GM23338 (cell line): ENCODE measurements at regions not wholly inside any gene's neighbourhood (a gene's known extent, or its start where the extent isn't known, plus 50 kb on each side); places are given as distances from the start of the nearest gene placed in this dataset.

Experiments
- ATAC-seq: fragments of 200-7000 bp; cut with Tn5 transposase; 3 replicates; pipeline ENCODE4 v1.9.1; 2020
- DNase-seq: peaks from one replicate; pipeline ENCODE4 v3.0.0-alpha.2; 2015; ENCODE audit warnings: low spot score
- H2AFZ ChIP-seq: fragments of 200-600 bp; sonication (generic); 2 replicates; pipeline ENCODE4 v1.8.0; 2016; ENCODE audit warnings: antibody characterized with exemption, mild to moderate bottlenecking, moderate library complexity
- H3F3A ChIP-seq: fragments of 200-600 bp; sonication (generic); replicated peaks from 2 replicates; pipeline ENCODE4 v1.8.0; 2017; ENCODE audit warnings: antibody characterized with exemption, mixed run types, low read depth
- H3K27ac ChIP-seq: fragments of 200-600 bp; sonication (generic); 2 replicates; pipeline ENCODE4 v1.6.1; 2016; ENCODE audit warnings: low read depth
- H3K27me3 ChIP-seq: fragments of 200-600 bp; sonication (generic); 2 replicates; pipeline ENCODE4 v1.8.0; 2016; ENCODE audit warnings: mild to moderate bottlenecking, mixed run types, moderate library complexity; ENCODE audit not compliant: insufficient read depth
- H3K36me3 ChIP-seq: fragments of 200-600 bp; sonication (generic); 2 replicates; pipeline ENCODE4 v1.8.0; 2016; ENCODE audit warnings: mild to moderate bottlenecking; ENCODE audit not compliant: insufficient read depth
- H3K4me1 ChIP-seq: fragments of 200-600 bp; sonication (generic); 2 replicates; pipeline ENCODE4 v1.8.0; 2016; ENCODE audit warnings: mild to moderate bottlenecking, moderate library complexity; ENCODE audit not compliant: insufficient read depth
- H3K4me2 ChIP-seq: fragments of 200-600 bp; sonication (generic); 2 replicates; pipeline ENCODE4 v1.7.1; 2017; ENCODE audit warnings: mixed run types
- H3K4me3 ChIP-seq: fragments of 200-600 bp; sonication (generic); 2 replicates; pipeline ENCODE4 v1.6.1; 2016; ENCODE audit warnings: mixed run types
- H3K79me2 ChIP-seq: fragments of 200-600 bp; sonication (generic); replicated peaks from 2 replicates; pipeline ENCODE4 v1.8.0; 2017; ENCODE audit warnings: mild to moderate bottlenecking; ENCODE audit not compliant: insufficient read depth
- H3K9me2 ChIP-seq: fragments of 200-600 bp; sonication (generic); 2 replicates; pipeline ENCODE4 v1.8.0; 2017; ENCODE audit not compliant: insufficient read depth
- H4K20me1 ChIP-seq: fragments of 200-600 bp; sonication (generic); replicated peaks from 2 replicates; pipeline ENCODE4 v1.8.0; 2017; ENCODE audit warnings: mild to moderate bottlenecking; ENCODE audit not compliant: insufficient read depth
- H3K27ac Mint-ChIP-seq: 2 replicates; pipeline ENCODE4 v1.8.0; 2020; ENCODE audit warnings: inconsistent platforms, mild to moderate bottlenecking, moderate library complexity, mixed read lengths
- H3K27me3 Mint-ChIP-seq: 3 replicates; pipeline ENCODE4 v1.8.0; 2022; ENCODE audit warnings: low read depth, mild to moderate bottlenecking, moderate library complexity, mixed read lengths, inconsistent platforms; ENCODE audit not compliant: insufficient read depth, poor library complexity
- H3K36me3 Mint-ChIP-seq: 3 replicates; pipeline ENCODE4 v1.8.0; 2021; ENCODE audit warnings: low read depth, mild to moderate bottlenecking, inconsistent platforms, moderate library complexity, mixed read lengths
- H3K4me1 Mint-ChIP-seq: 3 replicates; pipeline ENCODE4 v1.8.0; 2020; ENCODE audit warnings: mild to moderate bottlenecking, inconsistent platforms, mixed read lengths
- H3K4me3 Mint-ChIP-seq: 3 replicates; pipeline ENCODE4 v1.8.0; 2021; ENCODE audit warnings: moderate library complexity, mild to moderate bottlenecking, inconsistent platforms, mixed read lengths
- H3K9me3 Mint-ChIP-seq: 3 replicates; pipeline ENCODE4 v1.8.0; 2020; ENCODE audit warnings: moderate library complexity, mild to moderate bottlenecking, inconsistent platforms, mixed read lengths
- CREB1 ChIP-seq: fragments of 250-450 bp; sonication (Bioruptor Pico); IDR thresholded peaks from 2 replicates; pipeline ENCODE4 v1.5.0; 2020; ENCODE audit warnings: low read depth, mild to moderate bottlenecking, moderate library complexity
- EZH2 ChIP-seq: fragments of 200-600 bp; sonication (generic); IDR thresholded peaks from one replicate; pipeline ENCODE4 v1.8.0; 2017; ENCODE audit warnings: antibody characterized with exemption, mild to moderate bottlenecking, low read depth; ENCODE audit not compliant: unreplicated experiment
- EZH2phosphoT487 ChIP-seq: fragments of 200-600 bp; sonication (generic); IDR thresholded peaks from one replicate; pipeline ENCODE4 v1.8.1; 2018; ENCODE audit warnings: antibody characterized with exemption; ENCODE audit not compliant: unreplicated experiment
- JUNB ChIP-seq: IDR thresholded peaks from one replicate; pipeline ENCODE4 v1.6.1; 2016; ENCODE audit warnings: antibody characterized with exemption; ENCODE audit not compliant: unreplicated experiment
- NANOG ChIP-seq: IDR thresholded peaks from 2 replicates; pipeline ENCODE4 v1.6.1; 2016; ENCODE audit warnings: antibody characterized with exemption, borderline replicate concordance
- POLR2AphosphoS5 ChIP-seq: IDR thresholded peaks from 2 replicates; pipeline ENCODE4 v1.6.1; 2016; ENCODE audit warnings: antibody characterized with exemption, low read depth
- ZNF114 ChIP-seq: fragments of 250-450 bp; sonication (Bioruptor Pico); IDR thresholded peaks from 2 replicates; pipeline ENCODE4 v1.5.0; 2020; ENCODE audit warnings: mild to moderate bottlenecking, moderate library complexity
- ZNF331 ChIP-seq: fragments of 250-450 bp; sonication (Bioruptor Pico); IDR thresholded peaks from 2 replicates; pipeline ENCODE4 v1.5.0; 2020; ENCODE audit warnings: low read depth, mild to moderate bottlenecking, moderate library complexity
- TF ChIP-seq, protein P1 (sequence below): IDR thresholded peaks from one replicate; pipeline ENCODE4 v1.6.1; 2018; ENCODE audit warnings: antibody characterized with exemption; ENCODE audit not compliant: unreplicated experiment
- TF ChIP-seq, protein P2 (sequence below), 2 experiments: fragments of 200-600 bp in 1 of 2; sonication (generic) in 1 of 2; conservative IDR thresholded peaks; 2 replicates each; pipeline versions ENCODE4 v1.5.1 to v1.6.1; 2016 to 2017; ENCODE audit warnings: antibody characterized with exemption in 2 of 2, low read depth in 2 of 2, mild to moderate bottlenecking in 2 of 2, moderate library complexity in 1 of 2

DNA sequence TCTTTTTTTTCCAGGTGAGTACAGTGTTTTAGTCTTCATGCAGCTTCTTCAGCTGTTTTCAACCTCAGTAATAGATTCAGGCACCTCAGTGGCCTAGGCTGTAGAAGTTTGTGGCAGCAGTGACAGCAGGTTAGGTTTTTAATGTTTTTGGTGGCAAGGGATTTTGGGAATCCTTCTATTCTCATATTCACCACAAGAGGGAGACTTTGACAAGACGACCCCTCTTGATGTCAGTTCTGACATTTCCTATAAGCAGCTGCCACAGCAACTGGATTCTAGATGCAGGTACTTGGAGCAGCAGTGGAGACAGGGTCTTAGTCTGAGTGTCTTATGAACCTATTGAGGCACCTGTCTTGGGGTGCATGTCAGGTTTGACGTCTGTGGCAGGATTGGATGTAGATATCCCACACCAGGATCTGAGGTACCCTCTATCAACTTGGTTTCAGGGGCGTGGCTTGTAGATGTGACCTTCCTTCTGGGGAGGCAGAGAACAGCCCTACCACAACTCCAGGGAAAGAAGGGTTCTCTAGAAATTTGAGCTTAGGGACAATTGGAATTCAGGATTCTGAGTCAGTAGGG lies 1104.2 kb upstream of the TMPRSS15 start:
- DNase-seq, result peak; percentile 65
- Histone ChIP-seq H3K27me3 (no peaks in the 10 kb centered on the region), H4K20me1 (no peaks in the 10 kb centered on the region), H3K4me1 (peaks cover 16% of the 10 kb centered on the region), H3K79me2 (no peaks in the 10 kb centered on the region), H3K4me3 (no peak overlapping the region), H2AFZ (no peak overlapping the region), H3K27ac (no peak overlapping the region), H3K9me2 (no peaks in the 10 kb centered on the region), H3K4me2 (no peak overlapping the region), H3K36me3 (no peaks in the 10 kb centered on the region), H3F3A (no peaks in the 10 kb centered on the region)
- H3K36me3 Mint-ChIP-seq, result peaks cover 14% of the 10 kb centered on the region
- H3K4me1 Mint-ChIP-seq, result peaks cover 2% of the 10 kb centered on the region; the same call in 2 of the 3 replicates
- H3K27me3 Mint-ChIP-seq, result no peaks in the 10 kb centered on the region
- H3K4me3 Mint-ChIP-seq, result no peak overlapping the region
- ATAC-seq, result peak; percentile 32; the same call in 2 of the 3 replicates
- H3K9me3 Mint-ChIP-seq, result peaks cover 5% of the 10 kb centered on the region; the same call in 2 of the 3 replicates
- TF ChIP-seq, protein P1, sequence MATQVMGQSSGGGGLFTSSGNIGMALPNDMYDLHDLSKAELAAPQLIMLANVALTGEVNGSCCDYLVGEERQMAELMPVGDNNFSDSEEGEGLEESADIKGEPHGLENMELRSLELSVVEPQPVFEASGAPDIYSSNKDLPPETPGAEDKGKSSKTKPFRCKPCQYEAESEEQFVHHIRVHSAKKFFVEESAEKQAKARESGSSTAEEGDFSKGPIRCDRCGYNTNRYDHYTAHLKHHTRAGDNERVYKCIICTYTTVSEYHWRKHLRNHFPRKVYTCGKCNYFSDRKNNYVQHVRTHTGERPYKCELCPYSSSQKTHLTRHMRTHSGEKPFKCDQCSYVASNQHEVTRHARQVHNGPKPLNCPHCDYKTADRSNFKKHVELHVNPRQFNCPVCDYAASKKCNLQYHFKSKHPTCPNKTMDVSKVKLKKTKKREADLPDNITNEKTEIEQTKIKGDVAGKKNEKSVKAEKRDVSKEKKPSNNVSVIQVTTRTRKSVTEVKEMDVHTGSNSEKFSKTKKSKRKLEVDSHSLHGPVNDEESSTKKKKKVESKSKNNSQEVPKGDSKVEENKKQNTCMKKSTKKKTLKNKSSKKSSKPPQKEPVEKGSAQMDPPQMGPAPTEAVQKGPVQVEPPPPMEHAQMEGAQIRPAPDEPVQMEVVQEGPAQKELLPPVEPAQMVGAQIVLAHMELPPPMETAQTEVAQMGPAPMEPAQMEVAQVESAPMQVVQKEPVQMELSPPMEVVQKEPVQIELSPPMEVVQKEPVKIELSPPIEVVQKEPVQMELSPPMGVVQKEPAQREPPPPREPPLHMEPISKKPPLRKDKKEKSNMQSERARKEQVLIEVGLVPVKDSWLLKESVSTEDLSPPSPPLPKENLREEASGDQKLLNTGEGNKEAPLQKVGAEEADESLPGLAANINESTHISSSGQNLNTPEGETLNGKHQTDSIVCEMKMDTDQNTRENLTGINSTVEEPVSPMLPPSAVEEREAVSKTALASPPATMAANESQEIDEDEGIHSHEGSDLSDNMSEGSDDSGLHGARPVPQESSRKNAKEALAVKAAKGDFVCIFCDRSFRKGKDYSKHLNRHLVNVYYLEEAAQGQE, result no peak
- TF ChIP-seq ZNF331 (CRISPR knock-in tag), result no peak
- TF ChIP-seq, protein P2, sequence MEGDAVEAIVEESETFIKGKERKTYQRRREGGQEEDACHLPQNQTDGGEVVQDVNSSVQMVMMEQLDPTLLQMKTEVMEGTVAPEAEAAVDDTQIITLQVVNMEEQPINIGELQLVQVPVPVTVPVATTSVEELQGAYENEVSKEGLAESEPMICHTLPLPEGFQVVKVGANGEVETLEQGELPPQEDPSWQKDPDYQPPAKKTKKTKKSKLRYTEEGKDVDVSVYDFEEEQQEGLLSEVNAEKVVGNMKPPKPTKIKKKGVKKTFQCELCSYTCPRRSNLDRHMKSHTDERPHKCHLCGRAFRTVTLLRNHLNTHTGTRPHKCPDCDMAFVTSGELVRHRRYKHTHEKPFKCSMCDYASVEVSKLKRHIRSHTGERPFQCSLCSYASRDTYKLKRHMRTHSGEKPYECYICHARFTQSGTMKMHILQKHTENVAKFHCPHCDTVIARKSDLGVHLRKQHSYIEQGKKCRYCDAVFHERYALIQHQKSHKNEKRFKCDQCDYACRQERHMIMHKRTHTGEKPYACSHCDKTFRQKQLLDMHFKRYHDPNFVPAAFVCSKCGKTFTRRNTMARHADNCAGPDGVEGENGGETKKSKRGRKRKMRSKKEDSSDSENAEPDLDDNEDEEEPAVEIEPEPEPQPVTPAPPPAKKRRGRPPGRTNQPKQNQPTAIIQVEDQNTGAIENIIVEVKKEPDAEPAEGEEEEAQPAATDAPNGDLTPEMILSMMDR (conservative IDR thresholded peaks at IDR 0.05; ENCODE audit: low read depth in 2 of 2), result peak; percentile 63 to 76
- H3K27ac Mint-ChIP-seq, result no peak overlapping the region

DNA sequence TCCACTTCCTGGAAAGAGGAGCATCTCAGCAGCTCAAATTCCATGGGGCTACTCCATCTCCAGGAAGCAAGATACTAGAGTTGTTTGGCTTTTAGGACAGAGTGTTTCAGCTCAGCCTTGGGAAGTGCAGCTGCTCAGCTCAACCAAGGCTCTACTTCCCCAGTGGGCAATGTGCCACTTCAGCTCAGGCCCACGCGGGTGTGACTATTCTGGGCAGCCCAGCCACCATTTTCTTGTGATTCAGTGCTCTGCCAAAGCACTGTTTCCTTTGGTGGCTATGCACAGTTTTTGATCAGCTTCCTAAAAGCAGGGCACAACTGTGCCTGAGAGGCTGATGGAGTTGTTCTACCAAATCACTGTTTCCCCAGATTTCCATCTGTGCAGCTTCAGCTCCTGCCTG lies 1104.9 kb upstream of the TMPRSS15 start:
- H3K9me3 Mint-ChIP-seq, result peaks cover 5% of the 10 kb centered on the region; the same call in 2 of the 3 replicates
- no peak overlapping the region for H3K27ac Mint-ChIP-seq
- Histone ChIP-seq H3K4me1 (peaks cover 16% of the 10 kb centered on the region), H4K20me1 (no peaks in the 10 kb centered on the region), H3K4me3 (no peak overlapping the region), H3K36me3 (no peaks in the 10 kb centered on the region), H3K9me2 (0 out of 2 replicates have a peak, but pooled peaks cover under 1% of the 10 kb centered on the region), H3F3A (no peaks in the 10 kb centered on the region), H3K27ac (no peak overlapping the region), H3K27me3 (no peaks in the 10 kb centered on the region), H3K79me2 (no peaks in the 10 kb centered on the region), H3K4me2 (no peak overlapping the region), H2AFZ (0 out of 2 replicates have a peak overlapping the region, but pooled peaks have one; percentile 4)
- ATAC-seq (no peak), DNase-seq (no peak)
- TF ChIP-seq ZNF331 (CRISPR knock-in tag) (no peak), JUNB (no peak), EZH2phosphoT487 (no peak), POLR2AphosphoS5 (no peak), EZH2 (no peak), NANOG (no peak), CREB1 (CRISPR knock-in tag) (no peak), ZNF114 (CRISPR knock-in tag) (no peak)
- TF ChIP-seq, protein P1, result no peak
- peaks cover 2% of the 10 kb centered on the region; the same call in 2 of the 3 replicates for H3K4me1 Mint-ChIP-seq
- peaks cover 14% of the 10 kb centered on the region for H3K36me3 Mint-ChIP-seq
- no peaks in the 10 kb centered on the region for H3K27me3 Mint-ChIP-seq
- H3K4me3 Mint-ChIP-seq, result no peak overlapping the region
